ENCODE measurements at regions not wholly inside any gene's neighbourhood (a gene's known extent, or its start where the extent isn't known, plus 50 kb on each side); places are given as distances from the start of the nearest gene placed in this dataset.
"Not testable (repeated sequence)": the region's sequence is repeated elsewhere in the genome, so short reads cannot be mapped to it uniquely, and the experiment has no call there.

GRCh38 chr13:20297181-20297580 lies 65.1 kb upstream of the GJB6 start:
- TF ChIP-seq POLR2A (IDR thresholded peaks at IDR 0.05) (no peak), POLR2AphosphoS5 (IDR thresholded peaks at IDR 0.05; ENCODE audit: insufficient read depth in 1 of 2, low read depth in 1 of 2) (no peak), CTCF (IDR thresholded peaks at IDR 0.05) (no peak)
- DNase-seq (ENCODE audit: extremely low spot score in 2 of 2), result no peak
- H3K27me3 ChIP-seq, result no peaks in the 10 kb centered on the region
- H3K27ac ChIP-seq, result no peak overlapping the region
- intact Hi-C loops (cut with DNase I), result no loop called here
- peaks cover 6% of the 10 kb centered on the region for H3K4me1 ChIP-seq
- H3K4me3 ChIP-seq, result no peak overlapping the region
- H3K36me3 ChIP-seq, result no peaks in the 10 kb centered on the region
- no peaks in the 10 kb centered on the region for H3K9me3 ChIP-seq

GRCh38 chr13:20295956-20296355 lies 63.8 kb upstream of the GJB6 start:
- Histone ChIP-seq H3K4me1 (no peaks in the 10 kb centered on the region), H3K27me3 (no peaks in the 10 kb centered on the region), H3K9me3 (no peaks in the 10 kb centered on the region), H3K4me3 (no peak overlapping the region), H3K36me3 (no peaks in the 10 kb centered on the region), H3K27ac (no peak overlapping the region)
- intact Hi-C loops (cut with DNase I), result no loop called here
- no peak for TF ChIP-seq CTCF (IDR thresholded peaks at IDR 0.05)
- TF ChIP-seq POLR2AphosphoS5 (IDR thresholded peaks at IDR 0.05; ENCODE audit: insufficient read depth in 1 of 2, low read depth in 1 of 2), result no peak
- no peak for DNase-seq (ENCODE audit: extremely low spot score in 2 of 2)

GRCh38 chr13:20294497-20294896 lies 62.4 kb upstream of the GJB6 start:
- intact Hi-C loops (cut with DNase I), result no loop called here
- no peaks in the 10 kb centered on the region for H3K9me3 ChIP-seq
- H3K27me3 ChIP-seq, result no peaks in the 10 kb centered on the region
- no peaks in the 10 kb centered on the region for H3K36me3 ChIP-seq
- H3K27ac ChIP-seq, result no peak overlapping the region
- no peak overlapping the region for H3K4me3 ChIP-seq
- DNase-seq (ENCODE audit: extremely low spot score in 2 of 2), result no peak
- TF ChIP-seq CTCF (IDR thresholded peaks at IDR 0.05), result no peak
- no peak for TF ChIP-seq POLR2A (IDR thresholded peaks at IDR 0.05)
- no peak for TF ChIP-seq POLR2AphosphoS5 (IDR thresholded peaks at IDR 0.05; ENCODE audit: insufficient read depth in 1 of 2, low read depth in 1 of 2)
- H3K4me1 ChIP-seq, result no peaks in the 10 kb centered on the region

- H3K36me3 ChIP-seq; H3K27me3 ChIP-seq; H3K4me3 ChIP-seq; DNase-seq (ENCODE audit: extremely low spot score in 2 of 2); intact Hi-C loops (cut with DNase I); H3K4me1 ChIP-seq; H3K27ac ChIP-seq; H3K9me3 ChIP-seq: not testable (repeated sequence)
Observed at GRCh38 chr13:20292301-20292700, 60.2 kb upstream of the GJB6 start.

GRCh38 chr13:20291675-20292074 lies 59.6 kb upstream of the GJB6 start:
- no peak for TF ChIP-seq CTCF (IDR thresholded peaks at IDR 0.05)
- no peak for TF ChIP-seq POLR2A (IDR thresholded peaks at IDR 0.05)
- no peak for TF ChIP-seq POLR2AphosphoS5 (IDR thresholded peaks at IDR 0.05; ENCODE audit: insufficient read depth in 1 of 2, low read depth in 1 of 2)
- H3K36me3 ChIP-seq, result no peaks in the 10 kb centered on the region
- H3K9me3 ChIP-seq, result no peaks in the 10 kb centered on the region
- DNase-seq (ENCODE audit: extremely low spot score in 2 of 2), result no peak
- no peaks in the 10 kb centered on the region for H3K4me1 ChIP-seq
- no peak overlapping the region for H3K27ac ChIP-seq
- H3K27me3 ChIP-seq, result no peaks in the 10 kb centered on the region
- H3K4me3 ChIP-seq, result no peak overlapping the region
- intact Hi-C loops (cut with DNase I), result no loop called here

GRCh38 chr13:20291037-20291436 lies 58.9 kb upstream of the GJB6 start:
- Histone ChIP-seq H3K27me3 (no peaks in the 10 kb centered on the region), H3K36me3 (no peaks in the 10 kb centered on the region), H3K4me3 (no peak overlapping the region), H3K27ac (no peak overlapping the region), H3K9me3 (no peaks in the 10 kb centered on the region), H3K4me1 (no peaks in the 10 kb centered on the region)
- intact Hi-C loops (cut with DNase I), result no loop called here
- no peak for DNase-seq (ENCODE audit: extremely low spot score in 2 of 2)
- TF ChIP-seq POLR2A (IDR thresholded peaks at IDR 0.05) (no peak), POLR2AphosphoS5 (IDR thresholded peaks at IDR 0.05; ENCODE audit: insufficient read depth in 1 of 2, low read depth in 1 of 2) (no peak), CTCF (IDR thresholded peaks at IDR 0.05) (no peak)

Measured in vagina (tissue), 2 donors.